ENCODE measurements at regions not wholly inside any gene's neighbourhood (a gene's known extent, or its start where the extent isn't known, plus 50 kb on each side); places are given as distances from the start of the nearest gene placed in this dataset.

GRCh38 chr4:42271096-42271495 is 118.6 kb upstream of the BEND4 start:
- Histone ChIP-seq H3K9me3 (ENCODE audit: low read depth) (no peaks in the 10 kb centered on the region), H3K9me2 (replicated peaks; ENCODE audit: insufficient read depth) (no peaks in the 10 kb centered on the region), H3K4me2 (no peak overlapping the region), H4K20me1 (ENCODE audit: insufficient read depth, poor library complexity, severe bottlenecking) (no peaks in the 10 kb centered on the region), H3K36me3 (replicated peaks; ENCODE audit: insufficient read depth, low read depth) (no peaks in the 10 kb centered on the region), H3K27me3 (no peaks in the 10 kb centered on the region), H3K27ac (no peak overlapping the region), H2AFZ (no peak overlapping the region), H3K79me2 (no peaks in the 10 kb centered on the region), H3K4me3 (no peak overlapping the region), H3K4me1 (ENCODE audit: insufficient read depth) (no peaks in the 10 kb centered on the region)
- WGBS (ENCODE audit: low lambda C conversion rate, missing lambda C conversion rate), result 90% methylated on average over 3 of the region's 3 CpGs
- TF ChIP-seq CTCF (IDR thresholded peaks at IDR 0.05; ENCODE audit: poor library complexity) (no peak), EZH2 (IDR thresholded peaks at IDR 0.05; ENCODE audit: borderline replicate concordance) (no peak), EZH2phosphoT487 (IDR thresholded peaks at IDR 0.05; ENCODE audit: low read depth, severe bottlenecking, unreplicated experiment) (no peak)
- no peak for DNase-seq (ENCODE audit: low spot score)

- no peak overlapping the region for H3K27ac ChIP-seq
- H3K79me2 ChIP-seq, result no peaks in the 10 kb centered on the region
- no peak for TF ChIP-seq EZH2 (IDR thresholded peaks at IDR 0.05; ENCODE audit: borderline replicate concordance)
- TF ChIP-seq CTCF (IDR thresholded peaks at IDR 0.05; ENCODE audit: poor library complexity), result no peak
- TF ChIP-seq EZH2phosphoT487 (IDR thresholded peaks at IDR 0.05; ENCODE audit: low read depth, severe bottlenecking, unreplicated experiment), result no peak
Observed at GRCh38 chr4:42277291-42277690, 120.0 kb upstream of the SHISA3 start.

GRCh38 chr4:42278709-42279324 is 118.5 kb upstream of the SHISA3 start:
- Histone ChIP-seq H3K4me3 (no peak overlapping the region), H3K27me3 (no peaks in the 10 kb centered on the region), H3K9me2 (replicated peaks; ENCODE audit: insufficient read depth) (no peaks in the 10 kb centered on the region), H2AFZ (no peak overlapping the region), H3K4me1 (ENCODE audit: insufficient read depth) (no peaks in the 10 kb centered on the region), H3K79me2 (no peaks in the 10 kb centered on the region), H3K9me3 (ENCODE audit: low read depth) (no peaks in the 10 kb centered on the region), H4K20me1 (ENCODE audit: insufficient read depth, poor library complexity, severe bottlenecking) (no peaks in the 10 kb centered on the region), H3K36me3 (replicated peaks; ENCODE audit: insufficient read depth, low read depth) (no peaks in the 10 kb centered on the region), H3K4me2 (no peak overlapping the region), H3K27ac (no peak overlapping the region)
- TF ChIP-seq EZH2 (IDR thresholded peaks at IDR 0.05; ENCODE audit: borderline replicate concordance) (no peak), CTCF (IDR thresholded peaks at IDR 0.05; ENCODE audit: poor library complexity) (no peak), EZH2phosphoT487 (IDR thresholded peaks at IDR 0.05; ENCODE audit: low read depth, severe bottlenecking, unreplicated experiment) (no peak)
- DNase-seq (ENCODE audit: low spot score), result no peak
- WGBS (ENCODE audit: low lambda C conversion rate, missing lambda C conversion rate), result 92% methylated on average over 15 of the region's 15 CpGs

More at GRCh38 chr4:42277291-42277690, 120.0 kb upstream of the SHISA3 start:
- no peak for DNase-seq (ENCODE audit: low spot score)
- 86% methylated on average over 2 of the region's 2 CpGs for WGBS (ENCODE audit: low lambda C conversion rate, missing lambda C conversion rate)
- H3K36me3 ChIP-seq (replicated peaks; ENCODE audit: insufficient read depth, low read depth), result no peaks in the 10 kb centered on the region
- no peak overlapping the region for H3K4me2 ChIP-seq
- H3K27me3 ChIP-seq, result no peaks in the 10 kb centered on the region
- no peak overlapping the region for H2AFZ ChIP-seq
- H3K9me3 ChIP-seq (ENCODE audit: low read depth), result no peaks in the 10 kb centered on the region
- no peaks in the 10 kb centered on the region for H4K20me1 ChIP-seq (ENCODE audit: insufficient read depth, poor library complexity, severe bottlenecking)
- no peaks in the 10 kb centered on the region for H3K4me1 ChIP-seq (ENCODE audit: insufficient read depth)
- no peak overlapping the region for H3K4me3 ChIP-seq
- H3K9me2 ChIP-seq (replicated peaks; ENCODE audit: insufficient read depth), result no peaks in the 10 kb centered on the region
